Hepatocyte (in vitro differentiated cells): ENCODE measurements at regions not wholly inside any gene's neighbourhood (a gene's known extent, or its start where the extent isn't known, plus 50 kb on each side); places are given as distances from the start of the nearest gene placed in this dataset.

Source experiments
- DNase-seq: peaks from one replicate; pipeline ENCODE4 v3.0.0-alpha.2; 2016; ENCODE audit warnings: low spot score
- H2AFZ ChIP-seq: fragments of 200-600 bp; sonication (generic); 2 replicates; pipeline ENCODE4 v1.6.0; 2016; ENCODE audit warnings: antibody characterized with exemption, mild to moderate bottlenecking
- H3K27ac ChIP-seq: fragments of 200-600 bp; sonication (generic); 2 replicates; pipeline ENCODE4 v1.5.1; 2016; ENCODE audit warnings: mild to moderate bottlenecking
- H3K27me3 ChIP-seq: fragments of 200-600 bp; sonication (generic); 2 replicates; pipeline ENCODE4 v1.6.1; 2016
- H3K36me3 ChIP-seq: fragments of 200-600 bp; sonication (generic); replicated peaks from 2 replicates; pipeline ENCODE4 v1.5.1; 2016; ENCODE audit warnings: low read depth; ENCODE audit not compliant: insufficient read depth
- H3K4me1 ChIP-seq: fragments of 200-600 bp; sonication (generic); 2 replicates; pipeline ENCODE4 v1.5.1; 2016; ENCODE audit warnings: mild to moderate bottlenecking, moderate library complexity; ENCODE audit not compliant: insufficient read depth
- H3K4me2 ChIP-seq: fragments of 200-600 bp; sonication (generic); 2 replicates; pipeline ENCODE4 v1.6.0; 2016
- H3K4me3 ChIP-seq: fragments of 200-600 bp; sonication (generic); 2 replicates; pipeline ENCODE4 v1.5.1; 2016; ENCODE audit warnings: mild to moderate bottlenecking
- H3K79me2 ChIP-seq: fragments of 200-600 bp; sonication (generic); 2 replicates; pipeline ENCODE4 v1.6.0; 2017; ENCODE audit warnings: mild to moderate bottlenecking
- H3K9me2 ChIP-seq: fragments of 200-600 bp; sonication (generic); replicated peaks from 2 replicates; pipeline ENCODE4 v1.6.0; 2017; ENCODE audit warnings: mild to moderate bottlenecking; ENCODE audit not compliant: insufficient read depth
- H3K9me3 ChIP-seq: fragments of 200-600 bp; sonication (generic); 2 replicates; pipeline ENCODE4 v1.5.1; 2016; ENCODE audit warnings: low read depth, mild to moderate bottlenecking
- H4K20me1 ChIP-seq: fragments of 200-600 bp; sonication (generic); 2 replicates; pipeline ENCODE4 v1.6.0; 2016; ENCODE audit warnings: mild to moderate bottlenecking; ENCODE audit not compliant: insufficient read depth, poor library complexity, severe bottlenecking
- CTCF ChIP-seq: fragments of 200-600 bp; sonication (generic); IDR thresholded peaks from 2 replicates; pipeline ENCODE4 v1.5.1; 2016; ENCODE audit warnings: antibody characterized with exemption, mild to moderate bottlenecking; ENCODE audit not compliant: poor library complexity
- EZH2 ChIP-seq: fragments of 200-600 bp; sonication (generic); IDR thresholded peaks from 2 replicates; pipeline ENCODE4 v1.6.1; 2016; ENCODE audit warnings: antibody characterized with exemption, mild to moderate bottlenecking, borderline replicate concordance
- EZH2phosphoT487 ChIP-seq: fragments of 200-600 bp; sonication (generic); IDR thresholded peaks from one replicate; pipeline ENCODE4 v1.6.1; 2018; ENCODE audit warnings: antibody characterized with exemption, mild to moderate bottlenecking, low read depth, moderate library complexity; ENCODE audit not compliant: unreplicated experiment, severe bottlenecking
- WGBS: methylation state at CpG from one replicate; pipeline ENCODE4 v1.1.6; 2016; ENCODE audit warnings: low lambda C conversion rate; ENCODE audit errors: missing lambda C conversion rate; 5-methylcytosine and 5-hydroxymethylcytosine counted together

GRCh38 chr4:171629182-171629581 is 184.0 kb upstream of the GALNTL6 start:
- no peaks in the 10 kb centered on the region for H3K9me2 ChIP-seq
- H3K9me3 ChIP-seq, result no peaks in the 10 kb centered on the region
- no peak for TF ChIP-seq EZH2phosphoT487
- no peak for TF ChIP-seq CTCF
- TF ChIP-seq EZH2, result no peak
- H3K79me2 ChIP-seq, result no peaks in the 10 kb centered on the region
- H3K27ac ChIP-seq, result no peak overlapping the region
- no peak for DNase-seq
- H3K4me2 ChIP-seq, result no peak overlapping the region
- H4K20me1 ChIP-seq, result no peaks in the 10 kb centered on the region
- H2AFZ ChIP-seq, result no peak overlapping the region
- no peaks in the 10 kb centered on the region for H3K36me3 ChIP-seq
- no peaks in the 10 kb centered on the region for H3K4me1 ChIP-seq
- 93% methylated on average over 3 of the region's 3 CpGs for WGBS
- no peak overlapping the region for H3K4me3 ChIP-seq
- no peaks in the 10 kb centered on the region for H3K27me3 ChIP-seq

GRCh38 chr4:171626554-171626953 is 186.7 kb upstream of the GALNTL6 start:
- Histone ChIP-seq H3K9me2 (no peaks in the 10 kb centered on the region), H3K4me2 (no peak overlapping the region), H3K27ac (no peak overlapping the region), H3K9me3 (no peaks in the 10 kb centered on the region), H3K79me2 (no peaks in the 10 kb centered on the region), H3K27me3 (no peaks in the 10 kb centered on the region), H3K36me3 (no peaks in the 10 kb centered on the region), H2AFZ (no peak overlapping the region), H3K4me1 (no peaks in the 10 kb centered on the region), H3K4me3 (no peak overlapping the region), H4K20me1 (no peaks in the 10 kb centered on the region)
- TF ChIP-seq EZH2phosphoT487 (no peak), CTCF (no peak), EZH2 (no peak)
- 93% methylated on average over 4 of the region's 4 CpGs for WGBS
- no peak for DNase-seq

- H3K4me2 ChIP-seq, result no peak overlapping the region
- H4K20me1 ChIP-seq, result no peaks in the 10 kb centered on the region
- H3K9me3 ChIP-seq, result no peaks in the 10 kb centered on the region
- DNase-seq, result no peak
- WGBS, result 85% methylated on average over 3 of the region's 3 CpGs
- TF ChIP-seq EZH2phosphoT487 (no peak), CTCF (no peak), EZH2 (no peak)
- H3K79me2 ChIP-seq, result no peaks in the 10 kb centered on the region
- no peaks in the 10 kb centered on the region for H3K27me3 ChIP-seq
- H3K27ac ChIP-seq, result no peak overlapping the region
- H3K36me3 ChIP-seq, result no peaks in the 10 kb centered on the region
- no peak overlapping the region for H3K4me3 ChIP-seq
- H2AFZ ChIP-seq, result no peak overlapping the region
- H3K4me1 ChIP-seq, result no peaks in the 10 kb centered on the region
- no peaks in the 10 kb centered on the region for H3K9me2 ChIP-seq
Measured at GRCh38 chr4:171622729-171623128, 190.5 kb upstream of the GALNTL6 start.

- Histone ChIP-seq H2AFZ (no peak overlapping the region), H3K27me3 (no peaks in the 10 kb centered on the region), H3K9me2 (no peaks in the 10 kb centered on the region), H3K79me2 (no peaks in the 10 kb centered on the region), H3K4me1 (no peaks in the 10 kb centered on the region), H3K4me3 (no peak overlapping the region), H4K20me1 (no peaks in the 10 kb centered on the region), H3K36me3 (no peaks in the 10 kb centered on the region), H3K9me3 (no peaks in the 10 kb centered on the region), H3K4me2 (no peak overlapping the region), H3K27ac (no peak overlapping the region)
- TF ChIP-seq EZH2phosphoT487, result no peak
- no peak for TF ChIP-seq CTCF
- TF ChIP-seq EZH2, result no peak
- DNase-seq, result no peak
Measured at GRCh38 chr4:171621646-171622045, 191.6 kb upstream of the GALNTL6 start.
